NCI-H2227 (cell line): ENCODE measurements at regions not wholly inside any gene's neighbourhood (a gene's known extent, or its start where the extent isn't known, plus 50 kb on each side); places are given as distances from the start of the nearest gene placed in this dataset.

ENCODE experiments used
- DNase-seq: peaks from one replicate; lab custom pipeline; 2025; ENCODE audit not compliant: unreplicated experiment; lab: John Stamatoyannopoulos, UW

DNA sequence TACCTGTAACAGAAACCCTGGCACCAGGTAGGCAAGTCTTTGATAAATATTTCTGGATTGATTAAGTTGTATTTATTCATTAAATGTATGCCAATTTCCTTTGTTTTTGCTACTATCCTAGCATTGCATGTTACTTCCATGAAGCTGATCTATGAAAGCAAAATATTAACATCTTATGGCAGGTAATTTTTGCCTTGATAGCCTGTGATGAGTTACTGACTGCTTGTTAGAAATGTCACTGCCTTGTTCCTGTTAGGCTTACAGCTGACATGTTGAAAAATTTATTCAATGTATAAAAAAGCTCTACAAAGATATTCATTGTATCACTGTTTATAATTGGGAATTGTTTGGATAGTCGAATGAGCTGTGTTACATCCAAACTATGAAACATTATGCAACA lies 830.1 kb downstream of the TUSC7 start:
- DNase-seq = no peak

- no peak for DNase-seq
Measured at GRCh38 chr3:117540597-117540996, 831.0 kb downstream of the TUSC7 start.

- no peak for DNase-seq
Measured at GRCh38 chr3:117541721-117542120, 832.1 kb downstream of the TUSC7 start.

DNA sequence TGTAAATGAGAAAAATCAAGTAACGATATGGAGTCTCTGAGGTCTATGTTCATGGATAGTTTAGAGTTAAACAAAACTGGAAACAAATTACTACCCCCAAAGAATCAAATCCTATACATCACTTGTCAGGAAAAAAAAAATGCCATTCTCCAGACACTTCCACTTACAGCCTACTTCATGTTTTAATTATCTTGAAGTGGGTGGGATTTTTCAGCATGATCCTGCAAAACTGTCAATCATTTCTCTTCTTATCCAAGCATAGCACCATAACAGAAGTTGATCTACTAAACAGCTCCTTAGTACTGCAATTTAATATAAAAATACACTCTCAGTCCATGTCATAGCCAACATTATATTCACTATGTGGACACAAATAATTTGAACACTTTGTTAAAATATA lies 833.9 kb downstream of the TUSC7 start:
- DNase-seq = no peak

- DNase-seq = no peak
Measured at GRCh38 chr3:117545484-117545883, 835.9 kb downstream of the TUSC7 start.

GRCh38 chr3:117547956-117548550 lies 838.5 kb downstream of the TUSC7 start:
- DNase-seq = no peak

DNA sequence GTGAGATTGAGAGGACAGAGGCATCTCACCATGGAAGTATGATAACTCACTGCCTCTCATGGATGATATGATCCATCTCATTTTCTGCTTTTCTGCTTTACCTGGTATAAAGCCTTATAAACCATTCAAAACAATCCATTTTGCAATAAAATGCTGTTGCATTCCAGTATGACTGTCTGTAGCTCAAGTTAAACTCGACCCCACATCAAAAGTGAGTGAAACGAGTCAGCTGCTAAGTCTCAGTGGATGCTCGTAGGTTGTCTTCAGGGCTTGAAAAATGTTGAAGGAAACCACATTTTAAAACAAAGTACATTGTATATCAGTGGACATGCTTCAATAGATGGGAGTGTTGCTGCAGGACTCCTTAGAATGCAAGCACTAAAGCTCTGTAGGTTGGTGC lies 839.0 kb downstream of the TUSC7 start:
- DNase-seq = no peak

GRCh38 chr3:117549716-117550115 lies 840.1 kb downstream of the TUSC7 start:
- DNase-seq = no peak

DNA sequence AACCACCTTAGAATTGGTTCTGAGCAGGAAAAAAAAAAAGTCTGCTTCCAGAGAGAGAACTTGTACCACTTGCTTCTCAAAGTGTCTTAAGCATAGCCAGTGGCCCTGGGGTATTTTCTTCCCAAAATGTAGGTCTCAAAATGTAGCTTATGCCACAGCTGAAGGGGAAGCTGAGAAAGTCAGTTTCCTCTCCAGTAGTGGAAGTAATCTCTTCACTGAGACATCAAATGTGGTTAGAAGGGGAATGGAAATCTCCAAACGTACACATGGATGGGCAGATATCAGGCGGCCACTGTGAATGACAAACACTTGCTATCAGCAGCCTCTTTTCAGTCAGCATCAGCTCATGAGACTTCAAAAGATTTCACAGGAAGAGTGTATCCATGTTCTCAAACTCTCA lies 841.2 kb downstream of the TUSC7 start:
- DNase-seq = no peak

DNA sequence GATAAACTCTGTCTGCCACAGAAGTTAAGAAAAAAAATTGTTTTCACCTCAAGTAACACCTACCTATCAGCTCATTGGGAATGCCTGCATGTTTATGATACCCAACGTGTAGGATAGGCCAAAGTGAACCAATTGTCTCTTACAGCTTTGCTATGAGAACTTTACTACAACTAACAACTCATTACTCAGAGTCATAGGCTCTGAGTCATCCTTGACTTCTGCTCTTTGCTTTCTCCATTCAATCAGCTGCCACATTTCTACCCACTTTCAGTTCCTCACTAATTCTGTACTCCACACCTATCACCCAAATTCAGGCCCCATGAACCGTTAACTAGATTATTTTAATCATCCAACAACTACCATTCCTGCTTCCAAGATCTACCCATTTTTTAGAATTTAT lies 843.9 kb downstream of the TUSC7 start:
- no peak for DNase-seq

DNA sequence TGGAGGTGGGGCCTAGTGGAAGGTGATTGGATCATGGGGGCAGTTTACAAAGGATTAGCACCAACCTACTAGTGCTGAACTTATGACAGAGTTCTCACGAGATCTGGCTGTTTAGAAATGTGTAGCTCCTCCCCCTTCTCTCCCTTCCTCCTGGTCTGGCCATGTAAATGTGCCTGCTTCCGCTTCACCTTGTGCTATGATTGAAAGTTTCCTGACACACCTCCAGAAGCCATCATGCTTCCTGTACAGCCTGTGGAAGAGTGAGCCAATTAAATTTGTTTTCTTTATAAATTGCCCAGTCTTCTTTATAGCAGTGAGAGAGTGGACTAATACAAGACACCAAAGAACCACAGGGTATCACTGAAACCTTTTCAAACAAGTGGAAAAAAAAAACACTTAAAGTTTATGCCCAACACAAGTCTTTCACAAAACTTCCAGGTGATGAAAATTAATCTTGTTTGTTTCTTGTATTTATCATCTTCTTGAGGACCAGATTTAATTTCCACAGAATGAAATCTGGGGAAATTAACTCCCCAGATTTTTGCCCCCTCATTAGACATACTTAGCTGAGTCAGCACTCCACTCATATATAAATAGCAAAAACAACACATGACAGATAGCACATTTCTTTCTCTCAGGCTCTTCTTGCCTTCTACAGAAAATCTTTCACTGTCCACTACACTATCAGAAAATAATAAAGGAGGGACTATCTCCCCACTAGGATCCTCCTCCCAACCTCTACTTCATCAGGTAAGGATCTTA lies 847.2 kb downstream of the TUSC7 start:
- DNase-seq = no peak

GRCh38 chr3:117557464-117558090 lies 848.0 kb downstream of the TUSC7 start:
- DNase-seq = peak; percentile 8

DNA sequence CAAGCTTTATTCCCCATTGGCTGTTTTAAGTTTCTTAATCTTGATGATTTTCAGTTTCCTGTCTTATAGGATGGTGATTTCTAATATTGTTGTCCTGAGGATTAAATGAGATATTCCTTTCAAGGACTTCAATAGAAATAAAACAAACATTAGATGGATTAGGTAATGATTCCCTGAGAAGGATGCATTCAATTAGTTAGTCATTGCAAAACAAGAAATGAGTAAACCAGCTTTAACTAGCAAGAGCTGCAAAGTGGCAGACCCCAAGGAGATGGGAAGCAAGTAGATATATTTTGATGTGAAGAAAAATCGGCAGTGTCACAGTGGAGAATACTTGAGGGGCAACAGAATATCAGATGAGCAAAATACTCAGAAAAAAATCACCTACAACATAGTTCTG lies 849.1 kb downstream of the TUSC7 start:
- no peak for DNase-seq

DNA sequence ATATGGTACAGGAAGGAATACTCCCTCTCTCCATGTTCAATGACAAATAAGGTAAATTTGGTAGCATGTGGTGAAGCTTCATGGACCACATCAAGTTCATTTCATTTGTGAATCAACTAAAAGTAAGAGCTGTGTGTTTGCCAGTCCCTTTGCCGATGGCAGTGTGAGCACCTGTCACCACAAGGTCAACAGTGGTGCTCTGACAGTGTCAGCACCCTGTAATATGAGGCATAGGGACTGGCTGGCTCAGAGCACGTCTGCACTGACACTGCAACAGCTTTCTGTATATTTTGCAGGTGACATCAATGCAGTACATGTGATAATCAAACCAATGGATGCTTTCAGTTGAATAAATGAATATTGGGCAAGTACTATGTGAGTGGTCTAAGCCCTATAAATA lies 852.4 kb downstream of the TUSC7 start:
- no peak for DNase-seq

DNA sequence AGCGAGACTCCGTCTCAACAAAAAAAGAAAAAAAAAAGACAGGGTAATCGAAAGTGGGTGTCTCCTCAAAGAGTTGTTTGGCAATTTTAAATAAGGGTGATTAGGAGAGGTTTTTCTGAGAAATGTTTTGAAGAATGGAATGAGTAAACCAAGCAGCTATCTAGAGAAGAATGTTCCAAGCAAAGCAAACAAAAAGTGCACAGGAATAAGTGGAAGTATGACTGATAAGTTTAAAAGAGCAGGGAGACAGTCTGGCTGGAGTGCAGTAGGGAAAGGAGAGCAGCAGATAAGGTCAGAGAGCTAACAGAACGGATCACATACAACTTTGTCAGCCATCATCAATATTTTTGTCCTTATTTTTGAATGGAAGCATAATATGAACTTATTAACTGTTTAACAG lies 853.5 kb downstream of the TUSC7 start:
- DNase-seq = no peak

DNA sequence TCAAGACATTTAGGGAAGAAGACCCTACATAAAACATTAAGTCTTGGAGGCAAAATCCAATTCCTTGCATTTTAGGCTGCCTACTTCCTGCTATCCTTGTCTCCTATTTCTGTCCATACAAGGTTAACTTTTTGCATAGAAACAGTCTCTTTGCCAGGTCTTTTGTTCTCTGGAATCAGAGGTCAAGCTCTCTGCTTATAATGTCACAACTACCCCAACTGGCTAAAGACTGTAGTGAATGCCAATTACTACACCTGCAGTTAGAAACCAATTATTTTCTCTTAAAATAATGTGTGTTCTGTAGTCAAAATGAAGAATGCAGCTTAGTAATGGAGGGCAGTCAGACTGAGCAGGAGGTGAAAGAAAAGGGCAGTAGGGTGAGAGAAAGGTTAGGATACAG lies 856.2 kb downstream of the TUSC7 start:
- no peak for DNase-seq

DNA sequence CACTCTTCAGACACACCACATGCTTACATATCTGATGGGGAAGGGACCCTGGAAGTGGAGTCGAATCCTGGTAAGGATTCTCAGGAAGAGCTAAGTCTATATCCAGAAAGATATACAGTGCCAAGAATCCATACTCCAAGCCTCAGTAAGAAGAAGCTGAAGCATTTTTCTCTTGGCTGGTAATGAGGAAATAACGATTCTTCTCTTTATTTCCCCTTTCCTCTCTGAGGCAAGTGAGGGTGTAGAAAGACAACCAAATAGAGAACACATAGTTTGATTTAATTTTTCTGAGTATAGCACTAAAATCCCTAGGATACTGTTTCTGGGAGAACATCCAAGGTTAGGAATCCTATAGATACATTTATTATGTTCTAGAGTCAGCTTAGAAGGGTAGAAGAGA lies 857.3 kb downstream of the TUSC7 start:
- no peak for DNase-seq

DNA sequence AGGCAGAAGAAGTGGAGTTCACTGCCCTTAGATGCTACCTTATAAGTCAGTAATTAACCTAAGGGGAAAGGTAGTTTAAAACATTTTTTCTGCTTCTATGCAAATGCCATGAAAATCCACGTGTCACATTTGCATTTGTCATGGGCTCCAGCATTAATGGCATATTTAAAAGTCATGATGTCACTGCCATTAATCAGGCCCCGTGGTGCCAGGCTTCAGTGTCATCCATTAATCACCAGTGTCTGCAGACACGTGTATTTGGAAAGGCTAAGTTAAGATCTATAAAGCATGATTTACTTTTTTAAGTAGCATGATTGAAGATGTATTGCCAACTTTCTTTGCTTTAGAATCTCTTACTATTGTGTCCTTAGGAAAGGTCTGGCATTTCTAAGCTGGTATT lies 857.8 kb downstream of the TUSC7 start:
- DNase-seq = no peak

- no peak for DNase-seq
Measured at GRCh38 chr3:117567906-117568305, 858.3 kb downstream of the TUSC7 start.

- DNase-seq = no peak
Measured at GRCh38 chr3:117572786-117573185, 863.2 kb downstream of the TUSC7 start.

- DNase-seq = no peak
Measured at GRCh38 chr3:117580806-117581205, 871.2 kb downstream of the TUSC7 start.

DNA sequence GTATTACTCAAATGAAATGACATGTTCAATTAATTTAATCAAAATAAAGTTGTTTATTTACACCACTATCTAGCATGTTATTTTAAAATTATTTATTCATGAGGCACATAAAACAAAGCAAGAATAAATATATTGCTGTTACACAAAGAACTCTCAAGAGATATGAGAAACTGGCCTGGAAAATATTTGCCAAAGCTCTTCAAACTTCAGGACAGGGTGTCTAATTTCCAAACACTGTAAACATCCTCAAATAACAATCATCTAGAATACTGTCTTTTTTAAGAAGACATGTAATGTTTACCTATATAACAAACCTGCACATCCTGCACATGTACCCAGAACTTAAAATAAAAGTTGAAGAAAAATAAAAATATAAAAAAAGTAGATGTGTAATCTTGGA lies 876.6 kb downstream of the TUSC7 start:
- no peak for DNase-seq

DNA sequence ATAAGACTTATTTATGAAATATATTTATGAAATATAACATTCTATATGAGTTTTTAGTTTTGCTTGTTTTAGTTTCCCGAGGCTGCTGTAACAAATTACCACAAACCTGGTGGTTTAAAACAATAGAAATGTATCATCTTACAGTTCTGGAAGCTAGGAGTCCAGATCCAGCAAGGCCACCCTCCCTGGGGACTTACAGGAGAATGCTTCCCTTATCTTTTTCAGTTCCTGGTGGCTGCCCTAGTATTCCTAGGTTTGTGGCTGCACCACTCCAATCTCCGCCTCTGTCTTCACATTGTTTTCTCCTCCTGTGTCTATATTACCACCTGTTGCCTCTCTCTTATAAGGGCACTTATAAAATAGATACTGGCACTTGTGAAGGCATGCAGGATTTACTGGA lies 877.8 kb downstream of the TUSC7 start:
- no peak for DNase-seq
